ENCODE measurements at regions not wholly inside any gene's neighbourhood (a gene's known extent, or its start where the extent isn't known, plus 50 kb on each side); places are given as distances from the start of the nearest gene placed in this dataset.

DNA sequence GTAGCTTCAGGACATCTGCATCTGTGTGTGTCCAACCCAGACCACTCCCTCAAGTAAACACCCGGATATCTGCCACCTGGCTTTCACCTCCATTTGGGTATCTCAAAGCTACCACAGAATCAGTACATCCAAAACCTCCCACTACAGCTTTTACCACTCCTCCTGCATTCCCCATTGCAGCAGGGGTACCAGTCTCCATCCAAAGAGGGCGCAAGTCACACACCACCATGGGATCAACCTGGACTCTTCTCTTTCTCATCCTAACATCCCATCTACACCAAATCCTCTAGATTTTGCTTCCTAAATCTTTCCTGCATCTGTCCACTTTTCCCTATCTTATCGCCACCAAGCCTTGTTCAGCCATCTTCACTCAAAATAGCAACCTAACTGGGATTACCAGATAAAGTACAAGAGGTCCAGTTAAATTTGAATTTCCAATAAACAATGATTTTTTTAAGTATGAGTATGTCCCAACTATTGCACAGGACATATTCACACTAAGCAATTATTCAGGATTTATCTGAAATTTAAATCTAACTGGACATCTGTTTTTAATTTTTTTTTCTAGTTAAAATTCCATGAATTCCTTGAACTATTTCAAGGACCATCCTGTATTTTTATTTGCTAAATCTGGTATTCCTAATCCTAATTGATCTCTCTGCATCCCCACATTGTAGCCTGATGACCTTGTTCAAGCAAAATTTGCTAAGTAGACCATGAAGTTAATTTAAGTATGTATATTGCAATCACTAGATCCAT, 164.3 kb upstream of the MLN start:
- H3K9me3 Mint-ChIP-seq: peaks cover 3 to 12% (median 3%) of the 10 kb centered on the region in 3 donors
- H3K4me3 Mint-ChIP-seq: peak overlapping the region in 1 of 4 donors; percentile 29
- H3K36me3 Mint-ChIP-seq: peaks cover 4% of the 10 kb centered on the region
- H3K27me3 Mint-ChIP-seq: peaks cover 36% of the 10 kb centered on the region
- H3K27ac Mint-ChIP-seq: no peak overlapping the region
- no peaks in the 10 kb centered on the region for H3K4me1 Mint-ChIP-seq

DNA sequence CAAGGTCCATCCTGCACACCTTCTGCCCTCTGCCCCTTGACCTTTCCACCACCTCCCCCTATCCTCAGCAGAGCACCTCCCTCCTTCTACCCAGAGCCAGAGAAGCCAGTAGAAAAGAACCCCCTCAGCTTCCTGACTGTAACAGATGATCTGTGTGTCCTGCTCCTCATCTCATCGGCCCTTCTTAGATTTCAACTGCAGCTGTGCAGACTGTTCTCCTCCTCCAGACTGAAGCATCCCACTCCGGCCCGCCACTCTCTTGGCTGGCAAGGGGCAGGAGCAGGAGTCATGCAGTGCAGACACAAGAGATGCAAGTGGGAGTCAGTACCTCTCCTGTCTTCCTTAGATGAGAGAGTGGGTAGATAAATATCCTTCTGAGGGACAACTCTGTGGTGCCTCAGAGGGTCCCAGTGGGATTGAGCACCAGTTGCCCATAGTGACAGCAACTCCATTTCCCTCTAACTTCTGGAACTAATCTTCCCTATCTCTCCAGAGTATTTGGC, 163.5 kb upstream of the MLN start:
- H3K27ac Mint-ChIP-seq: no peak overlapping the region
- no peaks in the 10 kb centered on the region for H3K4me1 Mint-ChIP-seq
- peaks cover 4% of the 10 kb centered on the region for H3K36me3 Mint-ChIP-seq
- no peak overlapping the region for H3K4me3 Mint-ChIP-seq
- H3K9me3 Mint-ChIP-seq: peaks cover 3 to 12% (median 3%) of the 10 kb centered on the region in 3 donors
- peaks cover 41% of the 10 kb centered on the region for H3K27me3 Mint-ChIP-seq

DNA sequence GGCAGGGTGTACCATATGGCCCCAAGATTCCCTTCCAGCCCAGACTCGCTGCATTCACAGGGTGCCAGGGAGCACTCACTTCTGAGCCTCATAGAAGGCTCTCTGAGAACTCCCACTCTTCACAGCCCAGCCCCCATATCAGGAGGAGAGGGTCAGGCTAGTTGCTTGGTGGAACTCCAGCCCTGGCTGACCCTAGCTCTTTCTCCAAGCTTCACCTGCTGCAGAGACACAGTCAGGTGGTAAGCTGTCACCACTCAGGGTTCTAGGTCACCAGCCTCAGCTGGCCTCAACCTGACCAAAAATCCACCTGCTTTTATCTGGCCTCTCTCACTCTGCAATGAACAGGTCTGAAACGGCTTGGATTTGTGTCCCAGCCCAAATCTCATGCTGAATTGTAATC, 162.7 kb upstream of the MLN start:
- no peak overlapping the region for H3K27ac Mint-ChIP-seq
- peaks cover 44% of the 10 kb centered on the region for H3K27me3 Mint-ChIP-seq

DNA sequence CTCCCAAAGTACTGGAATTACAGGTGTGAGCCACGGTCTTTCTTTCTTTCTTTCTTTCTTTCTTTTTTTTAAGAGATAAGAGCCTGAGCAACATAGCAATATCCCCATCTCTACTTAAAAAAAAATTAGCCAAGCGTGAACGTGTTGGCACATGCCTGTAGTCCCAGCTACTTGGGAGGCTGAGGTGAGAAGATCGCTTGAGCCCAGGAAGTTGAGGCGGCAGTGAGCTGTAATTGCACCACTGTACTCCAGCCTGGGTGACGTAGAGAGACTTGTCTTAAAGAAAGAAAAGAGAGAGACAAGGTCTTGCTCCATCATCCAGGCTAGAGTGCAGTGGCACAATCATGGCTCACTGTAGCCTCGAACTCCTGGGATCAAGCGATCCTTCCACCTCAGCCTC, 162.0 kb upstream of the MLN start:
- no peaks in the 10 kb centered on the region for H3K4me1 Mint-ChIP-seq
- no peak overlapping the region for H3K27ac Mint-ChIP-seq
- H3K9me3 Mint-ChIP-seq: peaks cover 0 to 9% (median 3%) of the 10 kb centered on the region in 3 donors
- peaks cover 4% of the 10 kb centered on the region for H3K36me3 Mint-ChIP-seq
- peak overlapping the region in 1 of 4 donors; percentile 39 for H3K4me3 Mint-ChIP-seq
- peaks cover 44% of the 10 kb centered on the region for H3K27me3 Mint-ChIP-seq

More for the DNA sequence above, 162.7 kb upstream of the MLN start:
- peaks cover 0 to 11% (median 3%) of the 10 kb centered on the region in 3 donors for H3K9me3 Mint-ChIP-seq
- H3K4me1 Mint-ChIP-seq: no peaks in the 10 kb centered on the region
- no peak overlapping the region for H3K4me3 Mint-ChIP-seq
- H3K36me3 Mint-ChIP-seq: peaks cover 4% of the 10 kb centered on the region

DNA sequence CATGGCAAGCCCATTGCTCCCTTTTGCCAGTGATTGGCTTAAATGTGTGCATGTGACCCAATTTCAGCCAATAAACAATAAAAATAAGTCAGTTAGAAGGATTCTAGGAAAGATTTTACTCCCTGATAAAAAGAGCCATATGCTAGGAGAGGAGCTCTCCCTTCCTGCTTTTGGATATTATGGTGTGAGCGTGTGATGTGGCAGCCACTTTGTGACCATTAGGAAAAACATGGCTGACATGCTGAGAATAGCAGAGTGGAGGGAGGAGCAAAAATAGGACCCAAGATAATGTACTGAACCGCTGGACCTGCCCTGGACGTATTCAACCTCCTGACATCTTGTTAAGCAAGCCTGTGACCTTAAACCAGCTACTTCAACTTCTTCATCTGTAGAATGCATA, 160.6 kb upstream of the MLN start:
- H3K27me3 Mint-ChIP-seq: peaks cover 39% of the 10 kb centered on the region
- no peak overlapping the region for H3K27ac Mint-ChIP-seq
- H3K4me3 Mint-ChIP-seq: no peak overlapping the region
- H3K9me3 Mint-ChIP-seq: peaks cover 0 to 6% (median 3%) of the 10 kb centered on the region in 3 donors
- no peaks in the 10 kb centered on the region for H3K4me1 Mint-ChIP-seq
- H3K36me3 Mint-ChIP-seq: peaks cover 2% of the 10 kb centered on the region

DNA sequence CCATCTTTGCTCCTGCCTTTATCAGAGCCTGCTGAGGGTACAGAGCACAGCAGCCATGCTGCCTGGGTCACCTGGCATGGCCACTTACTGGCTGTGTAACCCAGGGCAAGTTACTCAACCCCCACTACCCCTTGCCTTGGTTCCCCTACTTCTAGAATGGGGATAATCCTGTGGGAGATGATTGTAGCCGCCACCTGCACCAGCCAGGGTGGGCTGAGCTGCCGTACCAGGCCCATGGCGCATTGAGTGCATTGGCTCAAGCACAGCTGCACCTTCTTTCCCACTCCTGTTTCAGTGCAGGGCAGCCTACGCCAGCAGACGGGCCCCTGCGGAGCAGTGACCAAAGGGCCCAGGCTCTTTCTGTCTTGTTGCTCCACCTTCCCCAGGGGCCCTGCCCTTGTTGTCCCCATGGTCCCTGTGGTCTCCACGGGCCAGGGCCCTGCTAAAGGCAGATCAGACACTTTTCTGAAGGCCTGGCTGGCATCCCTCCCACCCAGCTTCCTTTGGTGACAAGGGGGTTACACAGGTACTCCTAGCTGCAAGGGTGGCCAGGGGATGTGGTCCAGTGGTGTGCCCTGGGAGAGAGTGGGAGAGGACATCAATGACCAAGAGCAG, 159.4 kb upstream of the MLN start:
- Mint-ChIP-seq H3K36me3 (peaks cover 2% of the 10 kb centered on the region), H3K4me1 (peaks cover 0 to 2% (median 0%) of the 10 kb centered on the region in 3 donors), H3K9me3 (peaks cover 0 to 6% (median 3%) of the 10 kb centered on the region in 3 donors), H3K27ac (no peak overlapping the region), H3K4me3 (no peak overlapping the region), H3K27me3 (peaks cover 34% of the 10 kb centered on the region)

DNA sequence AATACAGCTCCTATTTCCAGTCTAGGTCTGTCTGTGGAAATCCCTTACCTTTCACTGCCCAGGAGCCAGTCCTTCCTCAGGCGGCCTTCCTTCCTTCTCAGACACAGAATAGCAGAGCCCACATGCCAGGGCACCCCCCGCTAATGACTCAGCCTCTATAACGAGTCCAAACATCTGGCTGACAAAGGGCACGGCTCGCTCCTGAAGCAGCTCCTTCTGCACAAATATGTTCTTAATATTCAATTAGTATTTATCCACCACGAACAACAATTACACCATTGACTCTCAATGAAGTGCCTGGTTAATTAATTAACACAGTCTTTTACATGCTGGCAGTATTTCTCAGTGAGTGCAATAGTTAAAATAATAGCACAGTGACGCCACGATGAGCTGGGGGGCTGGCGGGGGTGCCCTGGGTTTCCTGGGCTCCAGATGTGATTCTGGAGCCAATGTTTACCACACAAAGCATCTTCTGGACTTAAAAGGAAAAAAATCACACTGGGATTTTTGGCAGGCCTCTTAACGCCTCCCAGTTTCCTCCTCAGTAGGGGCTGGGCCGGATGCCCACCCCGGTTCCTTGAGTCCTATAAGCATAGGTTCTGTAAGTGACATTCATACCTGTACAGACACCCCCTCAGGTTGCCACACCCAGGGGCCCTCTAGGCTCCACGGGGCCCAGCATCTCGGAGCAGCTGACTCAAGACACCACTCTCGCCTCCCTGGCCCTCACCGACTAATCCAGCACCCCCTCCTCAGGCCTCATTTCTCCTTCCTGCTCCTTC, 158.6 kb upstream of the MLN start:
- Mint-ChIP-seq H3K9me3 (peaks cover 0 to 3% (median 3%) of the 10 kb centered on the region in 3 donors), H3K27ac (no peak overlapping the region), H3K4me1 (peaks cover 0 to 4% (median 3%) of the 10 kb centered on the region in 3 donors), H3K36me3 (peaks cover 2% of the 10 kb centered on the region), H3K4me3 (peak overlapping the region in 1 of 4 donors; percentile 74), H3K27me3 (peaks cover 28% of the 10 kb centered on the region)

DNA sequence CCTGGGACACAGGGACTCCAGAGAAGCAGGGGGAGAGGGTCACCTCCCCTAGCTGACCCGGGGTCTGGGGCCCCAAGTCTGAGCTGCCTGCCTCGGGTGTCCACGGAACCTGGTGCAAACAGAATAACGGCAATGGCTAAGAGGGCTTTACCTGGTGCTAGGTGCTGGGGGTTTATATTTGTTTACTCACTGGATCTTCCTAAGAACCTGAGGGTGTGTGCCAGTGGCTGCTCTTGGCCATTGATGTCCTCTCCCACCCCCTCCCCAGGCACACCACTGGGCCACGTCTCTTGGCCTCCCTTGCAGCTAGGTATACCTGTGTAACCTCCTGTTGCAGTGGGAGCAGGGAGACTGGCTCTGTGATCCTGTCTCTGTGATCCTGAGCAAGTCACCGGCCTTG, 157.9 kb upstream of the MLN start:
- Mint-ChIP-seq H3K36me3 (peaks cover 2% of the 10 kb centered on the region), H3K4me1 (peaks cover 0 to 4% (median 3%) of the 10 kb centered on the region in 3 donors), H3K9me3 (peaks cover 0 to 3% (median 3%) of the 10 kb centered on the region in 3 donors), H3K27ac (no peak overlapping the region), H3K4me3 (no peak overlapping the region), H3K27me3 (peaks cover 22% of the 10 kb centered on the region)

DNA sequence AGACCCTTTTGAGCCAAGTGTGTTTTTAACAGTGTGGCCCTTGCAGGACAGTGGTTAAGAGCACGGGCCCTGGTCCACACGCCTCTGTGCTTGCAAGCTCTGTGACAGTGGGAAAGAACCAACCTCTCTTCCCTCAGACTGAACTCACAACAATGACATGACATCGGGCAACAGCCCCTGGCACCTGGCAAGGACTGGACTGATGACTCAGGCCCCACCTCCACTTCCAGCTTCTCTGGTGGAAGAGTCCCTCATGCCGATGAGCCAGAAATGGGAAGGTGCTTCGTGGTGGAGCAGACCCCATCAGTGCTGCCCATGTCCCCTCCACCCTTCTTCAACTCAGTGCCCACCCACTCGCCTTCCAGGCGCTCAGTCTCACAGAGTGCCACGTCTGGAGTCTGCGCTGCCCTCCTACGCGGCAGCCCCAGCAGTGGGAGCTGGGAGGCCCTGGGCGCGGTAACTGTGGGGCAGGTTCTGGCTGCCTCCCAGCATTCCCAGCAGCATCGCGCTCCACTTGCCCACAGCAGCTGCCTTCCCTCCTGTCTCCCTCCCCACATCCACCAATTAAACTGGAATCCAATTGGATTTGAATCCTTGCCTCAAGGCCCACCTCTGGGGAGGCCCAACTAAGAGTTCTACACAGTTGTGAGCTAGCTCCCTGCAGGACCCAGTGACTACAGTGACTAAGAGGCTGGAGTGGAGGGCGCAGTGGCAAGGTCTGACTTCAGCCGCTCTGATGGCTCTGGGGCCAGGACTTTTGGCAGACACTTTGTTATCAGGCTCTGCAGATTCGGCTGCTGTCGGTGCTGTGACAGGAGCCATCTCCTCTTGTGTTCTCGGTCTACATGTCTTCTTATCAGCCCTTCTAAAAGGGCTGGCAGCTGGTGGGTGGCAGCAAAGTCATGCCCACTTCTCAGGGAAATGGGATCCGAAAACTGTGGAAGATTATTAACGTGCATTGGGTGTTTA, 156.8 kb upstream of the MLN start:
- H3K36me3 Mint-ChIP-seq: no peaks in the 10 kb centered on the region
- H3K27ac Mint-ChIP-seq: no peak overlapping the region

DNA sequence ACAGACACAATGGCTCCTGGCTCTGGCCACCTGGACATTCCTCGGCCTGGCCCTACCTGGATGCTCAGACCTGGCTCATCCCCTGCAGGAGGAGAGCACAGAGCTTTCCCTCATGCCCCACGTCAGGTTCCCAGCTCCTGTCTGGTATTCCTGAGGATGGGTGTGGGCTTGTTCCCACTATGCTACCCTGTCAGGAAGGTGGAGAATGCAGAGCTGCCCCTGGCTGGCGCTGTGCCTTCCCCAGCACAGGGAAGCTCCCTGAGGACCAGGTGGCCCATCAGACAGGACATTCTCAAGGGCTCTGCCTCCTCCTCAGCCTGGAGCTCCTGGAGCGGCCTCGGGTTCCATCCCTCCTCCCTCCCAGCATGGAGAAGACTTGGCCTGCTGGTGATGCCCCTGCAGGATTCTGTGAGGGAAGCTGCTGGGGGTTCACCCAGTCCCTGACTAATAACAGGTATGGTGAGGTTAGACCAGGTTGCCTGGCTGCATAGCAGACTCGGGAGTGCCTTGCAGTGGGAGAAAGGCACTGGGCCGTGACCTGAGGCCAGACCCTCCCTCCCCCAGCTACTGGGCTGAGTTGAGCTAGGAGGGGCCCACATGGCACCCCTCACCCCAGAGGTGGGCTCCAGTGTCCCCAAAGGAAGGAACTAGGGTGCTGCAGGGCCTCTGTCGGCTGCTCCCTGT, 156.0 kb upstream of the MLN start:
- H3K4me3 Mint-ChIP-seq: no peak overlapping the region
- peaks cover 0 to 4% (median 3%) of the 10 kb centered on the region in 3 donors for H3K4me1 Mint-ChIP-seq

More for the DNA sequence above, 156.8 kb upstream of the MLN start:
- Mint-ChIP-seq H3K4me1 (peaks cover 0 to 4% (median 3%) of the 10 kb centered on the region in 3 donors), H3K9me3 (peaks cover 0 to 3% (median 0%) of the 10 kb centered on the region in 3 donors), H3K27me3 (peaks cover 18% of the 10 kb centered on the region), H3K4me3 (no peak overlapping the region)

DNA sequence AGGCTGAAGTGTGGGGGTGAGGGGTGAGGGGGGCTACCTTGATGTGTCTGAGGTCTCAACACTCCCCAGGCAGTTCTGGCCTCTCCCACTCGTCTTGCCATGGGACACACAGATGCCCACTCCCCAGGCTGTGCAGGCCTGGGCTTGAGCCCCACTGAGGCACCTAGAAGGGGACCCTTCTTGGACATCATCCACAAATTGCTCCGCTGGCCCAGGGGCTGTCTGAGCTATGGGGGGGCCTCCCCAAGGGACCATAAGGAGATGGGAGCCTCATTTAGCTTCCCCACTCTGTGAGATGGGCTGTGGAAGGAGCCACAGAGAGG, 155.5 kb upstream of the MLN start:
- H3K4me3 Mint-ChIP-seq: no peak overlapping the region
- H3K4me1 Mint-ChIP-seq: peaks cover 0 to 4% (median 3%) of the 10 kb centered on the region in 3 donors
- H3K27ac Mint-ChIP-seq: no peak overlapping the region
- H3K36me3 Mint-ChIP-seq: no peaks in the 10 kb centered on the region
- H3K27me3 Mint-ChIP-seq: peaks cover 13% of the 10 kb centered on the region
- no peaks in the 10 kb centered on the region for H3K9me3 Mint-ChIP-seq

More for the DNA sequence above, 156.0 kb upstream of the MLN start:
- Mint-ChIP-seq H3K27me3 (peaks cover 17% of the 10 kb centered on the region), H3K9me3 (peaks cover 0 to 3% (median 0%) of the 10 kb centered on the region in 3 donors), H3K27ac (no peak overlapping the region), H3K36me3 (no peaks in the 10 kb centered on the region)

DNA sequence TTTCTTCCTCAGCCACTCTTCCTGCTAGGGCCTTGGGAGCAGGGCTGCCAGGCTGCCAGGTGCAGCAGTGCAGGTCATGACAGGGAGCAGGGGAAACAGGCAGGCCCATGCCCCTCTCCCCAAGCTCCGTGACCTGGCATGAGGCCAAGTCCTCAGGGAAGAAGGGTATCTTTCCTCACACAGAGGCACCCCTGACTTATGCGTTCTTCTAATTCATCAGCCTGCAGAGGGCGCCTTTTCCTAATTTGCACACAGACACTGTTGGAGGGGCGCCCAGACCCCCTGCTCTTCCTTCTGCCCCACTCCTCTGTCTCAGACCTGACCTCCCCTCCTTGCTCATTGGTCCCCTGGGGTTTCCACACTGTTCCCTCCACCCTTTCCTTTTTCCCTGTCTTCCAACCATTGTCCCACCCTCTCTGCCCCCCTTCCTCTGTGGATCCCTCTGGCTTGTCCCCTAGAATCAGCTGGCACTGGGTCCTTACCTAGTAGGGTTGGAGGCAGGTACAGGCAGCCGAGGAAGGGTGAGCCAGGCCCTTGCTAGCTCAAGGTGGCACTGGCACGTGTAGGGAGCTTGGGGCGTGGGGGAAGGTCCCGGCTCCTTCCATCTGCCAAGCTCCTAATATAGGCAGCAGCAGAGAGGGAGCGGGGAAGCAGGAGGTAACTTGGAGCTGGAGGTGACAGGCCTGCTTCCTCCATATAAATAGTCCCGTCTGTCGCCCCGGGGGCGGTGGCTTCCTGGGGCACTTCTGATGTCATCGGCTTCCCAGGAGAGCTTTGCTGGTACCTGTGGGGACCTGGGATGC, 154.9 kb upstream of the MLN start:
- no peak overlapping the region for H3K4me3 Mint-ChIP-seq
- no peaks in the 10 kb centered on the region for H3K36me3 Mint-ChIP-seq
- H3K27ac Mint-ChIP-seq: no peak overlapping the region
- H3K4me1 Mint-ChIP-seq: peaks cover 0 to 4% (median 3%) of the 10 kb centered on the region in 3 donors
- peaks cover 11% of the 10 kb centered on the region for H3K27me3 Mint-ChIP-seq
- no peaks in the 10 kb centered on the region for H3K9me3 Mint-ChIP-seq

DNA sequence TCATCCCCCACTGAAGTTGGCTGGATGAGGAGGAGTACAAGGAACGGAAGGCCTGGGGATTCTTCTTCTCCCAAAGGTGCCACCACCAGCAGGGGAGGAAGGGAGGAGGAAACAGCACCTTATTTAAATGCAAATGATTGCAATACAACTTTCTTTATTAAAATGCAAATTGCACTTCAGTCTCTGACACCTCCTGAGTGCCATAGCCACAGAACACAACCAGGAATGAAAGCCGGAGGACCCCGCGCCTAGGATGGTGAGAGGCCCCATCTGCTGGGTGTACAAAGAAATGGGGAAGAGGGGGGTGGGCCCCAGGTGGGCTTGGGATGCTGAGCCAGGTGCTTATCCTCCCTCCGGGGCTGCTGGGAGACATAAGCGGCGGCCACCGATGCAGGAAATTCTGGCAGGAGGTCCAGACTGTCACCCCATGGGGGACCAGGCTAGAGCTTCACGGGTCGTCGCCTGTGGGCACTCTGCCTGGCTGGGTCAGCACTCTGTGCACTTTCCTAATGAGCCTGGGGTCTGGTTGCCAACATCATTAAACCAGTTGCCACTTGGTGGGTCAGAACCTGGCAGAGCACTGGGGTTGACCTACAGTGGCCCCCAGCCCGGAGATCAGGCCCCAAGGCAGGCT, 154.2 kb upstream of the MLN start:
- peaks cover 0 to 4% (median 3%) of the 10 kb centered on the region in 3 donors for H3K4me1 Mint-ChIP-seq
- H3K9me3 Mint-ChIP-seq: no peaks in the 10 kb centered on the region
- peaks cover 9% of the 10 kb centered on the region for H3K27me3 Mint-ChIP-seq
- no peak overlapping the region for H3K27ac Mint-ChIP-seq
- H3K4me3 Mint-ChIP-seq: no peak overlapping the region
- no peaks in the 10 kb centered on the region for H3K36me3 Mint-ChIP-seq

Measured in IgD-negative memory B cell (primary cell).